HepG2 (cell line): ENCODE measurements at regions not wholly inside any gene's neighbourhood (a gene's known extent, or its start where the extent isn't known, plus 50 kb on each side); places are given as distances from the start of the nearest gene placed in this dataset.

Experiments used
- ATAC-seq: fragments of 200-7000 bp; cut with Tn5 transposase; 3 replicates; pipeline ENCODE4 v1.9.1; 2020; ENCODE audit warnings: mild to moderate bottlenecking, moderate library complexity
- BruUV-seq: library from RNA; stranded (reverse); fragments of 400-500 nt; replicated peaks from 2 replicates; lab custom pipeline; 2021; lab: Mats Ljungman, UMichigan
- CTCF ChIA-PET: fragments of 300-600 bp; formaldehyde crosslinking; extraction: SDS; loops from one replicate; lab custom pipeline; 2021; ENCODE audit warnings: low total read pairs, inconsistent platforms, low intra/inter-chr PET ratio; lab: Yijun Ruan, JAX
- POLR2A ChIA-PET: fragments of 350-600 bp; sonication (Branson Sonifier 250); formaldehyde crosslinking; loops from one replicate; lab custom pipeline; 2020; ENCODE audit warnings: antibody characterized with exemption, inconsistent platforms; lab: Yijun Ruan, JAX
- DNase-seq: peaks from one replicate; pipeline ENCODE4 v3.0.0-alpha.2; 2015; ENCODE audit warnings: low spot score
- FAIRE-seq: peaks from 3 replicates; lab custom pipeline; 2011; peaks lifted over from hg19 to GRCh38; lab: Jason Lieb, UNC
- H2AFZ ChIP-seq: one replicate; pipeline ENCODE4 v1.6.1; 2011; ENCODE audit warnings: low read length, inconsistent platforms
- H3K27ac ChIP-seq: fragments of 300-600 bp; 3 replicates; pipeline ENCODE4 v1.8.0; 2011; ENCODE audit warnings: mixed run types, mild to moderate bottlenecking, mixed read lengths, low read length, inconsistent platforms; ENCODE audit not compliant: insufficient read depth; ENCODE audit errors: extremely low read length
- H3K27me3 ChIP-seq, 2 experiments: fragments of 200-600 bp in 1 of 2; 2 replicates in 1 of 2; 3 replicates in 1 of 2; pipeline versions ENCODE4 v1.6.0 to v1.8.0; 2011; ENCODE audit warnings: low read length in 2 of 2, mild to moderate bottlenecking in 2 of 2, moderate library complexity in 2 of 2, inconsistent platforms in 1 of 2; ENCODE audit not compliant: insufficient read depth in 2 of 2, control insufficient read depth in 1 of 2
- H3K36me3 ChIP-seq, 2 experiments: fragments of 200-600 bp in 1 of 2; replicated peaks in 1 of 2; 2 replicates in 1 of 2; 3 replicates in 1 of 2; pipeline versions ENCODE4 v1.5.1 to v1.8.0; 2011; ENCODE audit warnings: low read length in 2 of 2, inconsistent platforms in 1 of 2; ENCODE audit not compliant: insufficient read depth in 2 of 2, control insufficient read depth in 1 of 2
- H3K4me1 ChIP-seq: 2 replicates; pipeline ENCODE4 v1.5.1; 2012; ENCODE audit warnings: low read length, inconsistent platforms; ENCODE audit not compliant: insufficient read depth
- H3K4me2 ChIP-seq: 2 replicates; pipeline ENCODE4 v1.6.0; 2011; ENCODE audit warnings: low read depth, low read length, inconsistent platforms
- H3K4me3 ChIP-seq, 3 experiments: fragments of 200-600 bp in 1 of 3; sonication (generic), shearing (Covaris generic) in 1 of 3; replicated peaks in 1 of 3; 2 replicates each; pipeline ENCODE4 v1.5.1; 2011 to 2016; ENCODE audit warnings: low read length in 3 of 3, inconsistent platforms in 2 of 3, low read depth in 2 of 3, mild to moderate bottlenecking in 2 of 3, control low read depth in 1 of 3, mixed read lengths in 1 of 3; ENCODE audit not compliant: insufficient read depth in 1 of 3
- H3K79me2 ChIP-seq: one replicate; pipeline ENCODE4 v1.6.1; 2011; ENCODE audit warnings: low read length, inconsistent platforms; ENCODE audit not compliant: insufficient read depth
- H3K9ac ChIP-seq: 2 replicates; pipeline ENCODE4 v1.6.0; 2011; ENCODE audit warnings: mild to moderate bottlenecking, low read depth, low read length, inconsistent platforms; ENCODE audit not compliant: insufficient read depth
- H3K9me3 ChIP-seq: 2 replicates; pipeline ENCODE4 v1.5.1; 2012; ENCODE audit warnings: mild to moderate bottlenecking, low read length
- H4K20me1 ChIP-seq: 2 replicates; pipeline ENCODE4 v1.6.0; 2011; ENCODE audit warnings: inconsistent platforms, mild to moderate bottlenecking, low read length, moderate library complexity; ENCODE audit not compliant: insufficient read depth
- CHD4 ChIP-seq: fragments of 200-600 bp; sonication (generic); IDR thresholded peaks from 2 replicates; pipeline ENCODE4 v1.7.0; 2017; ENCODE audit warnings: mild to moderate bottlenecking, low read length, borderline replicate concordance
- FOXJ3 ChIP-seq: sonication (generic); formaldehyde crosslinking; IDR thresholded peaks from 2 replicates; pipeline ENCODE4 v1.4.0; 2020; ENCODE audit warnings: missing genetic modification reagents, mild to moderate bottlenecking, borderline replicate concordance
- FOXP4 ChIP-seq: sonication (generic); formaldehyde crosslinking; IDR thresholded peaks from 2 replicates; pipeline ENCODE4 v1.4.0; 2020; ENCODE audit warnings: missing genetic modification reagents
- GATAD1 ChIP-seq: IDR thresholded peaks from 2 replicates; pipeline ENCODE4 v1.6.1; 2016; ENCODE audit warnings: missing genetic modification reagents, missing compliant biosample characterization
- MTA1 ChIP-seq: sonication (generic); formaldehyde crosslinking; IDR thresholded peaks from 2 replicates; pipeline ENCODE4 v1.4.0; 2020; ENCODE audit warnings: missing genetic modification reagents, mild to moderate bottlenecking, borderline replicate concordance
- NFYC ChIP-seq: IDR thresholded peaks from 2 replicates; pipeline ENCODE4 v1.6.1; 2016; ENCODE audit warnings: missing genetic modification reagents, missing compliant biosample characterization
- POGZ ChIP-seq: sonication (generic); formaldehyde crosslinking; IDR thresholded peaks from 2 replicates; pipeline ENCODE4 v1.4.0; 2020; ENCODE audit warnings: mild to moderate bottlenecking, missing genetic modification reagents
- RBAK ChIP-seq: sonication (generic); formaldehyde crosslinking; IDR thresholded peaks from 2 replicates; pipeline ENCODE4 v1.5.1; 2020; ENCODE audit warnings: mild to moderate bottlenecking, missing genetic modification reagents
- THYN1 ChIP-seq: sonication (generic); formaldehyde crosslinking; IDR thresholded peaks from 2 replicates; pipeline ENCODE4 v1.8.1; 2023; ENCODE audit warnings: low read depth, mild to moderate bottlenecking, moderate library complexity, missing genetic modification reagents, borderline replicate concordance
- ZC3H4 ChIP-seq: sonication (generic); formaldehyde crosslinking; IDR thresholded peaks from 2 replicates; pipeline ENCODE4 v1.4.0; 2020; ENCODE audit warnings: missing genetic modification reagents, borderline replicate concordance
- ZFP37 ChIP-seq: sonication (generic); formaldehyde crosslinking; IDR thresholded peaks from 2 replicates; pipeline ENCODE4 v1.4.0; 2020; ENCODE audit warnings: missing genetic modification reagents, borderline replicate concordance
- ZNF275 ChIP-seq: sonication (generic); formaldehyde crosslinking; IDR thresholded peaks from 2 replicates; pipeline ENCODE4 v1.8.0; 2022; ENCODE audit warnings: missing genetic modification reagents, mild to moderate bottlenecking, inconsistent platforms, borderline replicate concordance
- ZNF296 ChIP-seq: sonication (generic); formaldehyde crosslinking; conservative IDR thresholded peaks from 2 replicates; pipeline ENCODE4 v1.5.0; 2020; ENCODE audit warnings: mild to moderate bottlenecking, missing genetic modification reagents
- ZNF496 ChIP-seq: sonication (generic); formaldehyde crosslinking; IDR thresholded peaks from 2 replicates; pipeline ENCODE4 v1.8.1; 2023; ENCODE audit warnings: mild to moderate bottlenecking, moderate library complexity, missing genetic modification reagents; ENCODE audit not compliant: insufficient replicate concordance
- WGBS: methylation state at CpG from one replicate; pipeline ENCODE4 v1.1.6; 2017; ENCODE audit warnings: low lambda C conversion rate; 5-methylcytosine and 5-hydroxymethylcytosine counted together
- in situ Hi-C: cut with HindIII; loops from 2 replicates; pipeline ENCODE4 v1.10.0; 2017; ENCODE audit warnings: low pct_unique_long_range_greater_than_20kb; ENCODE audit not compliant: extremely low pct_ligation_motif_present
- intact Hi-C: fragments of 100-400 bp; cut with micrococcal nuclease; formaldehyde crosslinking; loops from one replicate; pipeline ENCODE4 v1.10.0; 2022; ENCODE audit not compliant: unreplicated experiment
- TF ChIP-seq, protein P1 (sequence below): sonication (generic); formaldehyde crosslinking; IDR thresholded peaks from 2 replicates; pipeline ENCODE4 v1.8.0; 2023; ENCODE audit warnings: mild to moderate bottlenecking, missing genetic modification reagents
- TF ChIP-seq, protein P2 (sequence below): sonication (generic); formaldehyde crosslinking; IDR thresholded peaks from 2 replicates; pipeline ENCODE4 v1.5.1; 2020; ENCODE audit warnings: missing genetic modification reagents, mild to moderate bottlenecking, borderline replicate concordance

DNA sequence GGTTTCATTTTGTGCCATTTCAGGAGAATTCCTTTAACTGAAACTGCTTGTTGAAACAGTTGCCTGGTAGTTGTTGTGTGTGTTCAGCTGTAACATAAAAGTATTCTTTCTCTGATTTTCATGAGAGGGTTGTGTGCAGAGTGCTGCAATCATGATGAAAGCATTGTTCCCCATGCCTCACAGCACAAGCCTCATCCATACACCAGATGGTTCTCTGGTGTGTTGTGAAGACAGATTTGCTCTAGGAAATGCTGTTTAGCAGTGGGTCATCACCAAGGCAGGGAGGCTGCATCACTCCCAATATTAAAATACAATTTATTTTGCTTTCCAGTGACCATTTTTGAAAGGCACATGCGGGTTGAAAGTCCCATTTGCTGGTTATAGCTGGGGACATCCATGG lies 404.4 kb downstream of the AACS start (continued):
- TF ChIP-seq FOXP4 (no peak), CHD4 (no peak), FOXJ3 (CRISPR knock-in tag) (no peak), ZFP37 (CRISPR knock-in tag) (no peak), ZNF496 (CRISPR knock-in tag) (no peak)
- TF ChIP-seq, protein P1, sequence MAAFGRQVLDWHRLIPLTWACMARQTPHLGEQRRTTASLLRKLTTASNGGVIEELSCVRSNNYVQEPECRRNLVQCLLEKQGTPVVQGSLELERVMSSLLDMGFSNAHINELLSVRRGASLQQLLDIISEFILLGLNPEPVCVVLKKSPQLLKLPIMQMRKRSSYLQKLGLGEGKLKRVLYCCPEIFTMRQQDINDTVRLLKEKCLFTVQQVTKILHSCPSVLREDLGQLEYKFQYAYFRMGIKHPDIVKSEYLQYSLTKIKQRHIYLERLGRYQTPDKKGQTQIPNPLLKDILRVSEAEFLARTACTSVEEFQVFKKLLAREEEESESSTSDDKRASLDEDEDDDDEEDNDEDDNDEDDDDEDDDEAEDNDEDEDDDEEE = no peak
- TF ChIP-seq, all 625 proteins: peak for 0

DNA sequence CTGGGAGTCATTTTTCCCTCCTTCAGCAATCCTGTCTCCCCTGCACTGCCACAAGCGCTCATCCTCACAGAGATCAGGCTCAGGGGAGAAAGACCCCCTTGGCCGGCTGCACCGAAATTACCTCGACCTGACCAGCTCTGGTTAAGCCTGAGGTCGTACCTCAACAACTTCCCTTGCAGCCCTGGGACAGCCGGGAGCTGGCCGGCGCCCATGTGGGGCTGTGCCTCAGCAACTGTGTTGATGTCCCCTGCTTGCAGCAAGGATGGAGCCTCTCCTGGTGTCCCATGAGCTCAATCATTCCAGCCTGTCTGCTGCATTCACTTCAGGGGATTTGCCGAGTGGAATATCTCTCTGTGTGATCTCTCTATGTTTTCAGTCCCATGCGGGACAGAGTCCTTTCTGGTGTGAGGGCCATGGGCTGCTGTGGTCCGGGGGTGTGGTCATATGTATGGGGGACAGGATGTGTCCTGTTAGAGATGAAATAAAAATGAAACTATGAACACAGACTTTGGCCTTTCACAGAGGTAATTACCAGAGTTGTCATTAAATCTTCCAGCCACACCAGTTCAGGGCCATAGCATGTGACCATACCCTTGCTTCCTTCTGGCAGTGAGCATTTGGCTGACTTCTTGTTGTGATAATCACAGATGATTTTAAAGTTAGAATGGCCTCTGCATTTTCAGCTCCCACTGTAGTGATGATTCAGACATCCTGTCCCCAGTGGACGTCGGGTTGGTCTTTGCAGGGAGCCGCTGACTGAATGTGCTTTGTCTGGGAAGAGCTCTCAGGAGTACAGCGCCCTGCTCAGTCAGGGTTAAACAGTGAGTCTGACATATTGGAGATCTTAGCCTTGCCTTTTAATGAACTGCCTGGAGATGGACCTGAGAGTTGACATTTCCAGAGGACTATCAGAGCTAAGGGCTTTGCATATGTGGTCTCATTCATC lies 405.9 kb downstream of the AACS start:
- intact Hi-C loops = no loop called here
- Histone ChIP-seq H3K4me3 (no peak overlapping the region), H3K79me2 (no peaks in the 10 kb centered on the region), H3K4me1 (no peaks in the 10 kb centered on the region), H4K20me1 (no peaks in the 10 kb centered on the region), H3K4me2 (no peak overlapping the region), H3K36me3 (no peaks in the 10 kb centered on the region), H3K27me3 (peaks cover 1 to 4% of the 10 kb centered on the region in 2 experiments; a peak in 2 of 5 replicates), H3K27ac (no peak overlapping the region), H3K9me3 (no peaks in the 10 kb centered on the region), H3K9ac (no peak overlapping the region), H2AFZ (no peak overlapping the region)
- in situ Hi-C loops = no loop called here
- 9% methylated on average over 15 of the region's 15 CpGs for WGBS
- FAIRE-seq = no peak
- CTCF ChIA-PET = no interaction called here
- POLR2A ChIA-PET = no interaction called here
- no peak for DNase-seq
- BruUV-seq = no TSS peak
- no peak for ATAC-seq
- TF ChIP-seq, protein P2, sequence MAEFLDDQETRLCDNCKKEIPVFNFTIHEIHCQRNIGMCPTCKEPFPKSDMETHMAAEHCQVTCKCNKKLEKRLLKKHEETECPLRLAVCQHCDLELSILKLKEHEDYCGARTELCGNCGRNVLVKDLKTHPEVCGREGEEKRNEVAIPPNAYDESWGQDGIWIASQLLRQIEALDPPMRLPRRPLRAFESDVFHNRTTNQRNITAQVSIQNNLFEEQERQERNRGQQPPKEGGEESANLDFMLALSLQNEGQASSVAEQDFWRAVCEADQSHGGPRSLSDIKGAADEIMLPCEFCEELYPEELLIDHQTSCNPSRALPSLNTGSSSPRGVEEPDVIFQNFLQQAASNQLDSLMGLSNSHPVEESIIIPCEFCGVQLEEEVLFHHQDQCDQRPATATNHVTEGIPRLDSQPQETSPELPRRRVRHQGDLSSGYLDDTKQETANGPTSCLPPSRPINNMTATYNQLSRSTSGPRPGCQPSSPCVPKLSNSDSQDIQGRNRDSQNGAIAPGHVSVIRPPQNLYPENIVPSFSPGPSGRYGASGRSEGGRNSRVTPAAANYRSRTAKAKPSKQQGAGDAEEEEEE (CRISPR knock-in tag) = no peak
- TF ChIP-seq ZC3H4 (CRISPR knock-in tag) = no peak
- no peak for TF ChIP-seq ZNF275 (CRISPR knock-in tag)
- no peak for TF ChIP-seq MTA1
- no peak for TF ChIP-seq THYN1 (CRISPR knock-in tag)
- no peak for TF ChIP-seq ZNF296 (CRISPR knock-in tag)
- no peak for TF ChIP-seq RBAK (CRISPR knock-in tag)
- TF ChIP-seq NFYC (CRISPR knock-in tag) = no peak
- no peak for TF ChIP-seq POGZ (CRISPR knock-in tag)
- no peak for TF ChIP-seq GATAD1 (CRISPR knock-in tag)
